Fibroblast of the aortic adventitia (primary cell): ENCODE measurements at regions not wholly inside any gene's neighbourhood (a gene's known extent, or its start where the extent isn't known, plus 50 kb on each side); places are given as distances from the start of the nearest gene placed in this dataset.
"Not testable (repeated sequence)": the region's sequence is repeated elsewhere in the genome, so short reads cannot be mapped to it uniquely, and the experiment has no call there.

ENCODE experiments used
- DNase-seq: peaks from one replicate; pipeline ENCODE4 v3.0.0-alpha.2; 2010; ENCODE audit warnings: low read depth
- H3K4me3 ChIP-seq: 2 replicates; pipeline ENCODE4 v1.5.1; 2011; ENCODE audit warnings: low read depth, mild to moderate bottlenecking, control low read depth, low read length, moderate library complexity
- CTCF ChIP-seq: IDR thresholded peaks from 2 replicates; pipeline ENCODE4 v1.5.1; 2011; ENCODE audit warnings: mild to moderate bottlenecking, low read length, control low read depth, inconsistent platforms; ENCODE audit not compliant: insufficient read depth

DNA sequence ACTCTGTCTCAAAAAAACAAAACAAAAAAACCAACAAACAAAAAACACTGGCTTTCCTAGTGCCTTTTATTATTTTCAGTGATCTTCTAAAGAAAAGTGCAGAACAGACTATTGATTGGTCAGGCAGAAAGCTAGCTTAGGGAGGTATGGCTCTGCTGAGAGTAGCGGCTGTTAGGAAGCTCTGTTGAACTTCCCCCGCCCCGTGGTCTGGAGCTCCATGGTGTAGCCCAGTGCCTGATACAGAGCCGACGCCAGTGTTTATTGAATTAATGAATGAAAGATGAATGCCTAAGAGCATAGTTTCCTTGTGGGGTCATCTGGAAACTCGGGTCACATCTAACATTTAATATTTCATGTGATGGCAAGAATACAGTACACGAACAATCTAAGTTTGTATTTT, 90.5 kb upstream of the ARMC3 start:
- no peak for DNase-seq
- TF ChIP-seq CTCF = no peak
- H3K4me3 ChIP-seq = no peak overlapping the region

DNA sequence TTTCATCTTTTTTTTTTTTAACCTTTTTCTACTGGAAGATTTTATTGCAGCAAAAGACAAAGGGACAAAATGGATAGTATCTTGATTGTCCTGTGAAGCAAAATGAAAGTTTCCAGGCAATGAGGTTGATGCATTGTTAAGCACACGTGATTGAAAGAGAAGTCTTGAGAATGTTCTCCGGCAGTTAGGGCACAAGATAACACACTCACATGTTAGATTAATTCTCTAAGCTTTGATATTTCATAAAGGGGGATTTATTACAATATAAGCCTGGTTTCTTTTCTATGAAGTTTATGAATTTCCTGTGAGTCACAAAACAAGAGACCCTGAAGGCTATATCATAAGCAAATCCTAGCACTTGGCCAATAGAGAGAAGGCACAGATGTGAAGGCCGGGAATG, 93.4 kb upstream of the ARMC3 start:
- no peak for TF ChIP-seq CTCF
- no peak overlapping the region for H3K4me3 ChIP-seq
- no peak for DNase-seq

- no peak for TF ChIP-seq CTCF
- no peak overlapping the region for H3K4me3 ChIP-seq
- no peak for DNase-seq
Observed at GRCh38 chr10:22833781-22834180, 94.1 kb upstream of the ARMC3 start.

GRCh38 chr10:22833353-22833752, 94.5 kb upstream of the ARMC3 start:
- TF ChIP-seq CTCF = no peak
- no peak for DNase-seq

GRCh38 chr10:22832851-22833250, 95.0 kb upstream of the ARMC3 start:
- no peak for TF ChIP-seq CTCF
- H3K4me3 ChIP-seq = no peak overlapping the region
- DNase-seq = no peak

More at GRCh38 chr10:22833353-22833752, 94.5 kb upstream of the ARMC3 start:
- no peak overlapping the region for H3K4me3 ChIP-seq

GRCh38 chr10:22832066-22832602, 95.7 kb upstream of the ARMC3 start:
- H3K4me3 ChIP-seq = no peak overlapping the region
- no peak for DNase-seq
- TF ChIP-seq CTCF = no peak

DNA sequence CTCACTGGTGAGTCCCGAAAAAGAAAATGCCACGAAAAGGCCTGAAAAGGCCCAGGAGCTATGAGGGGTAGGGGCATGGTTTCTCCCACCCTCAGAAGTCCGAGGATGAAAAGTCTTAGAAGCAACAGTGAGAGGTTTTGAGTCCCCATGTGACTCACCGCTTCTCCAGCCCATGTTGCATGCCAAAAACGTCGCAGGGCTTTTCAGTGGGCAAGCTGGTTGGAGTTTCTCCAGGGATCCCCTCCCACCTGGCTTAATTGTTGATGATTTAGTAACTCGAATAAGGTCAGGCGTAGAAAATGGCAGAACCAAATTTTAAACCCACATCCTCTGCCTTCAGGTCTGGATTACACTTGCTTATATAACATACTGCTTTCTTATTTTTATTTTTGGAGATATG, 96.3 kb upstream of the ARMC3 start:
- TF ChIP-seq CTCF = no peak
- no peak overlapping the region for H3K4me3 ChIP-seq
- peak; percentile 34 for DNase-seq

- peak; percentile 62 for DNase-seq
- H3K4me3 ChIP-seq = not testable (repeated sequence)
Observed at GRCh38 chr10:22828712-22829111, 99.1 kb upstream of the ARMC3 start.
